ENCODE measurements at regions not wholly inside any gene's neighbourhood (a gene's known extent, or its start where the extent isn't known, plus 50 kb on each side); places are given as distances from the start of the nearest gene placed in this dataset.
"Not testable (repeated sequence)": the region's sequence is repeated elsewhere in the genome, so short reads cannot be mapped to it uniquely, and the experiment has no call there.

DNA sequence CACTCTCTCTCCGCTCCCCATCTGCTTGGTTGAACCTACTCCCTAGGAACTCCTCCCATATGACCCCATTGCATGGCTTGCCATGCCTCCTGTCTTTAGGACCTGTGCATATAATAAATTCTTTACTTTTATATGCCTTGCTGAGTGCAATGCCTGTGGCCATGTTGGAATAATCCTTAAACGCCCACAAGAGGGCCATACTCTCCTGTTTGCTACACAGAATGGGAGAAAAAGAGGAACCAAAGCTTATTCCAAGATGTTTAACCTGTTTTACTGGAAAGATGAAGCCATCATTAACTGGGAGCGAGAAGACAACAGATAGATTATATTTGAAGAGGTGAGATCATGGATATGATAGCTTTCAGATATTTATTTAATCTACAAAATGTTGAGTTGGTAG, 1097.8 kb downstream of the NAALADL2 start:
- no peak for DNase-seq (ENCODE audit: low spot score)

DNA sequence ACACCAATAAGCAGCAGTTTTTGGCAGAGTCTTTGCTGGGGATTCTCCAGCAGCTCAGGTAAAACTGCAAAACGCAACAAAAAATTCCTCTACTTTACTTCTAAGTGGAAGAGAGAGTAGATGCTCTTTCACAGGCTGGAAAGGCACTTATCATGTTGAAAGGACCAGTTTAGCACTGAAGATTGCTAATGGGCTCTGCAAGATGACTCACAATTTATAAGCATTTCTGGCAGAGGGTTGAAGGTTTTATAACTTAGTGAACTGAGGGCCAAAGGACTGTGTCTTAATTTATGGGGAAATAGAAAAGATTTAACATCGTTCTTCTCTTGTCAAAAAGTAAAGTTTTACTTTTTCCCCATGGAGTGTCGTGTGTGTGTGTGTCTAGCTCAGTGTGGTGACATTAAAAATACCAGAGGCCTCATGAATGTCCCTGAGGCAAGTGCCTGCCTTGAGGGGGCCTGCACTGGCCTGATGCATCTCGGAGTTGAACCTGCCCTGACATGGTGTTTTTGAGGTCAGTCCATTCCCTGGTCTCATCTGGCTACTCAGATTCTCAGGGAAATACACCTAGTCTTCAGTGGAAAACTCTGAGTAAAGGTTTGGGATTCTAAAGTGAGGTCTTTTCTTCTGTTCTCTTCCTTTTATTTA, 1092.0 kb downstream of the NAALADL2 start:
- DNase-seq (ENCODE audit: low spot score) = no peak

DNA sequence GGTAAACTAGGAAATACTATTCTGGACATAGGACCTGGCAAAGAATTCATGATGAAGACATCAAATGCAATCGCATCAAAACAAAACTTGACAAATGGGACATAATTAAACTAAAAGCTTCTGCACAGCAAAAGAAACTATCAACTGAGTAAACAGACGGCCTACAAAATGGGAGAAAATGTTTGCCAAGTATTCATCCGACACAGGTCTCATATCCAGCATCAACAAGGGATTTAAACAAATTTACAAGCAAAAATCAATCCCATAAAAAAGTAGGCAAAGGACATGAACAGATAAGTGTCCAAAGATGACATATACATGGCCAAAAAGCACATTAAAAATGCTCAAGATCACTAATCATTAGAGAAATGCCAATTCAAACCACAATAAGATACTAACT, 1088.9 kb downstream of the NAALADL2 start:
- no peak for DNase-seq (ENCODE audit: low spot score)

DNA sequence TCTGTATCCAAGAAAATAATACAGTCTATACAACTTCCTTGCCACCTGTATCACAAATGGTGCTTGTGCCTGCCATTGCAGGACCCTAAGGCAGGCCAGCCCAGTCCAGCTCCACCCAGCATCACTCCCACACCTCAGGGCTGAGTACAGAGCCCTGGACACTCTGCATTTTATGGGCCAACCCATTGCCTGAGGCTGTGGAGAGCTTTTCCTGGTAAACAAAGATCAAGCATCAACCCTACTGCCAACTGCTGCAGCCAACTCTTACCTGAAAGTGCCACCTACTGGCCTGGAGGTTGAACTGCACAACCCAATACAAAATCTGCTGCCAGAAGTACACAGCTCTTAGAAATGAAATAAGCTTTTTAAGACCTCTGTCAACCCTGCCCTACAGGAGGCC, 1082.2 kb downstream of the NAALADL2 start:
- no peak for DNase-seq (ENCODE audit: low spot score)

DNA sequence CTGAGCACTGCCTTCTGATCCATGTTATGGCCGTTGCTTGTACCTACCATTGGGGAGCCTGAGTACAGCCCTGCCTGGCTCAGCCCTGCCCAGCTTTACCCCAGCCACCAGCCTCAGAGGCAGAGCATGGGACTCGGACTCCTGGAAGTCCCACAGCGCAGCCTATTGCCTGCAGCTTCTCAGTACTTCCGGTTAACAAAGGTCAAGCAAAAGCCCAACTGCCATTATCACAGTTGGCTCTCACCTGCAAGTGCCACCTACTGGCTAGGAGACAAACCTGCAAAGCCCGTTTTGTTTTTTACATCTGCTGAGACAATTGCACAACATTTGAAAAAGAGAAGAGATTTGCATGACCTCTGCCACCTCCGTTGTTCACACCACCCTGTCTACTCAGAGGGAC, 1081.7 kb downstream of the NAALADL2 start:
- no peak for DNase-seq (ENCODE audit: low spot score)

DNA sequence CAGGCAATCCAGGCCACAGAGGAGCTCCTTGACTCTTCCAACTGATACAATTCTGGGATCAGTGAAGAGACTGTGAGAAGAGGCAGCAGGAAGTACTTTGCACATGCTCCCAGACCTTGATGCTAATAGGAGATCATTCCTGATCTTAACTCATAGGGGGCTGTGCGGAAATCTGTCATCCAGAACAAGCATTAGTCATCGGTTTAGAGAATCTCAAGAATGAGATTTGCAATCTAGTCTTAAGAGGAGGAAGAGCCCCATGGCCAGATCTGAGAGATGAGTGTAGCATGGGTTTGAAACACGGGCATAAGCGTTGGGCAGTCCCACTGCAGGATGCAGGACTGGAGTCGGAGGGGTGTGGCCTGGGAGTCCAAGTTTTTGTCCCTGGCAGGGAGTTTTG, 1081.1 kb downstream of the NAALADL2 start:
- no peak for DNase-seq (ENCODE audit: low spot score)

DNA sequence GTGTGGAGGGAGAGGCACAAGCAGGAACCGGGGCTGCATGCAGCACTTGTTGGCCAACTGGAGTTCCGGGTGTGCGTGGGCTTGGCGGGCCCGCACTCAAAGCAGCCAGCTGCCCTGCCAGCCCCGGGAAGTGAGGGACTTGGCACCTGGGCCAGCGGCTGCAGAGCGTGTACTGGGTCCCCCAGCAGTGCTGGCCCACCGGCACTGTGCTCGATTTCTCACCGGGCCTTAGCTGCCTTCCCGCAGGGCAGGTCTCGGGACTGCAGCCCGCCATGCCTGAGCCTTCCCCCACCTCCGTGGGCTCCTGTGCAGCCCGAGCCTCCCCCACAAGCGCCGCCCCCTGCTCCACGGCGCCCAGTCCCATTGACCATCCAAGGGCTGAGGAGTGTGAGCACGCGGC, 1078.2 kb downstream of the NAALADL2 start:
- not testable (repeated sequence) for DNase-seq (ENCODE audit: low spot score)

DNA sequence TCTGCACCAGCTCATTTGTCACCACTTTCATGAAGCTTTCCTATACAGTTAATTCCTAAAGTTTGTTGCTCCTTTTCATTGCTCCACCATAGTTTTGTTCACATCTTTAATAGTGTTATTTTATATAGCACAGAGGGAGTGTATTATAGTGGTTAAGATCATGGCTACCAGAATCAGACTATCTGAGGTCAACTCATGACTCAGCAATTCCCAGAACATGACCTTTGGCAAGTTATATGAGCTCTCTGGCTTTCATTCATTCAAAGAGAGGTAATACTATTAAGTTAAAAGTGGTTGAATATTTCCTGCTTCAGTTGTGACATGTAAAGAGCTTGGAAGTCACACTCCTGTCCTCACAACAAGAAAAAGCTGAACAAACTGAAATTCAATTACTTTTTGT, 1073.5 kb downstream of the NAALADL2 start:
- no peak for DNase-seq (ENCODE audit: low spot score)

DNA sequence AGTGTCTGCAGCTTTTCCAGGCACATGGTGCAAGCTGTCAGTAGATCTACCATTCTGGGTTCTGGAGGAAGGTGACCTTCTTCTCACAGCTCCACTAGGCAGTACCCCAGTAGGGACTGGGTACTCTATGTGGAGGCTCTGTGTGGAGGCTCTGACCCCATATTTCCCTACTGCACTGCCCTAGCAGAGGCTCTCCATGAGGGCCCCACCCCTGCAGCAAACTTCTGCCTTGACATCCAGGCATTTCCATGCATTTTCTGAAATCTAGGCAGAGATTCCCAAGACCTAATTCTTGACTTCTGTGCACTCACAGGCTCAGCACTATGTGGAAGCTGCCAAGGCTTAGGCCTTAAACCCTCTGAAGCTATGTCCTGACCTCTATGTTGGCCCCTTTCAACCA, 1060.0 kb downstream of the NAALADL2 start:
- no peak for DNase-seq (ENCODE audit: low spot score)

DNA sequence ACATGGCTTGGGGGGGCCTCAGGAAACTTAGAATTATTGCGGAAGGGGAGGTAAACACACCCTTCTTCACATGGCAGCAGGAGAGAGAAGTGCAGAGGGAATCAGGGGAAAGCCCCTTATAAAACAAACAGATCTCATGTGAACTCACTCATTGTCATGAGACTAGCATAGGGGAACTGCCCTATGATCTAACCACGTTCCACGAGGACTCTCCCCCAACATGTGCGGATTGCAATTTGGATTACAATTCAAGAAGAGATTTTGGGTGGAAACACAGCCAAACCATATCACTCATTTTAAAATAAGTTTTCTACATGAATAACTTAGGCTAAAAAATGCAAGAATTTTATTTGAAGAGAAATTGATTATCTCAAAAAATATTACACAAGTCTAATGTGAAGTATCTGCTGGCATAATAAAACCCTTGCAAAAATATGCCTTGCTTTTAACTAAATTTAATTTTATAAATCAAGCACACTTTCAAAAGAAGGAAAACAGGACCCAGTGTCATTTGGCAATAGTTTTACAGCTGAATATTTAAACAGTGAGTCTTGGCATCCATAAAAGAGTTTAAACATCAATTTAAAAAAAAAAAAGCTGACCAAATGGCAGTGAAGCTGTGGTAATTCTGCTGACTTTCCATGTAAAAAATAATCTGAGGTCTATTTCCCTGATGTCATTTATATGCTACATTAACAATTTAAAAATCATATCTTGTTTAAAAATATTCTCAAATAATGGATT, 1057.2 kb downstream of the NAALADL2 start:
- no peak for DNase-seq (ENCODE audit: low spot score)

DNA sequence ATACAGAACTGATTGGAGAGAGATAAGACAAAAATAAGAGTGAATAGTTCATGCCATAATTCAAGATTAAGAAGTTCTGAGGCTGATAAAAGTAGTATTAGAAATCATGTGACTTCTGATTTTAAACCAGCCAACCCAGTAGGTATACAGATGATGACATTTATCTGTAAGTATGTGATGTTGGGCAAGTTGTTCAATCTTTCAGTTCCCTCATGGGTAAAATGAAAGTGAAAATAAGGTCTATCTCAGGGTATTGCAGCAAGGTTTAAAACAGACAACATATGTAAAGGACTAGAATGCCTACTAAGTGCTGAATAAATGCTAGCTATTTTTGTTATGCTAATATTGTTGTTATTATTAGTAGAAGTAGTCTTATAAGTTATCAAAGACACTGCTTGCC, 1055.7 kb downstream of the NAALADL2 start:
- DNase-seq (ENCODE audit: low spot score) = no peak

DNA sequence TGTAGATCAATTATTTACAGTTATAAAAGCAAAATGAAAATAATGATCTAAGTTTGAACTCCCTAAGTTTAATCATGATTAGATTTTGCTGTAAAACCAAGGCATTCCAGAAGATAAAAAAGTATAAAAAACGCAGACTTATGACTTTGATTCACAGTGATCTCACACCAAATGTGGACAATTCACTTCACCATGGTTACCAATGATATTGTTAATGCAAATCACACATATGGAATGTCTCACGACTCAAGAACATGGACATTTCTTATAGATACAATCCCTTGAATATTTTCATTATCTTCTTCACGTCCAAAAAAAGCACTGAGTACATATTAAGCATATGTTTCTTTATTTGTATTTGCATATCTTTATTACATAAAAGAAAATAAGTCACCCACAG, 1054.2 kb downstream of the NAALADL2 start:
- DNase-seq (ENCODE audit: low spot score) = no peak

DNA sequence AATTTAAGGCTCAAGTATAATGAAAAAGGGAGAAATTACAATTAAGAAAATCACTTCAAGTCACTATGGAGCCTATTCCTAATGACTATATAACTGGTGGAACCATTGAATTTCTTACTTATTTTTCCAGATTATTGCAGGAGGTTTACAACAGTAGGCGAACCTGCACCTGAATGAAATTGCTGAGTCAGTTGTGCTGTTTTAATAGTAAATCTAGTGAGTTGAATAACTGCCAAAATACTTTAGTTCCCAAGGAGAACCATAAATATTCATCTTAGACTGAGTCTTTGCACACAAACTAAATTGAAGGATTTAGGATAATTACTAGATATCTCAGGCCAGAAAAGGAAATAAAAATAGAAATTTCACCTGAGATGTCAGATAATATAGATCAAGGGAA, 1052.8 kb downstream of the NAALADL2 start:
- DNase-seq (ENCODE audit: low spot score) = no peak

DNA sequence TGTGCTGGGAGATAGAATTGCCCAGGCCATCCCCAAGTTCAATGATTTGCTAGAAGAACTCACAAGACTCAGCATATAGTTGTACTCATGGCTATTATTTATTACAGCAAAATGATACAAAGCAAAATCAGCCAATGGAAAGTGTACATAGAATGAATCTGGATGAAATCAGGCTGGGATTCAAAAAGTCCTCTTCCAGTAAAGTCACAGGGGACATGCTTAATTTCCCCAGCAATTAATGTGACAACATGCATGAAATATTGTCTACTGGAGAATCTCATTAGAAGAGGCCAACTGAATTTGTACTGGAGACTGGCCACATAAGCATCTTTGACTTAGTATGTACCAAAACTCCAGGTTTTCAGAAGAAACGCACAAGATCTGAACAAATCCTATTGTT, 1043.1 kb downstream of the NAALADL2 start:
- no peak for DNase-seq (ENCODE audit: low spot score)

DNA sequence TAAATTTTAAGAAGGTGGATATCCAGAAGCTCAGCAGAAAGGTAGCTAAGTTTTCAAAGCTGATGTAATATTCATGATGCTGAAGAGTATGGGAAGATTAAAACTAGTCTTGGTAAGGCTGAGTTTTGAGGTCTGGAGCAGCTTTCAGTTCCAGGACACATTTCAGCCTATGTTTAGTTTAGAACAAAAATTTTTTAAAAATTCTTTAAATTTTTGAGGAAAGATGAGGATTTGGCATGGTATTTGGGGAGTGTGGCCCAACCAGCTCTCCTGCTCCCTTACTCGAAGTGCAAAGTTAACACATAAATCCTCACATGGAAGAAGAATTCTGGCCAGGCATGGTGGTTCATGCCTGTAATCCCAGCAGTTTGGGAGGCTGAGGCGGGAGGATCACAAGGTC, 1039.1 kb downstream of the NAALADL2 start:
- DNase-seq (ENCODE audit: low spot score) = no peak

DNA sequence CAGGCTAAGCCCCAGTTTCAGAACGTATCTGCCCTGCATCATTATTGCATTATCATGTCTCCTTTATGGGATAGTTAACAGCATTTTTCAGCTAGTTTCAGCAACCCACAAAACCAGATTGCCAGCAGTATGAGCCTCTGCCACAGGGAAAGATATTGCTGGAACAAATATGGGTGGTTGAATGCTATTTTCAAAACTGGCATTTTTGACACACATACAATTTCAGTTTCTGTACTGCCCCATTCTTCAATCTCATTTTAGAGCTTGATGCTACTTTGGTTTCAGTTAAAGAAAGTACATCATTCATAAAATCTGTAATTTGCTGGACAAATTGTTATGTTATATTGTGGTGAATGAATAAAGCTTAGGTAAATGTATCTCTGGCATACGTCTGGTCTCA, 1037.5 kb downstream of the NAALADL2 start:
- DNase-seq (ENCODE audit: low spot score) = no peak

DNA sequence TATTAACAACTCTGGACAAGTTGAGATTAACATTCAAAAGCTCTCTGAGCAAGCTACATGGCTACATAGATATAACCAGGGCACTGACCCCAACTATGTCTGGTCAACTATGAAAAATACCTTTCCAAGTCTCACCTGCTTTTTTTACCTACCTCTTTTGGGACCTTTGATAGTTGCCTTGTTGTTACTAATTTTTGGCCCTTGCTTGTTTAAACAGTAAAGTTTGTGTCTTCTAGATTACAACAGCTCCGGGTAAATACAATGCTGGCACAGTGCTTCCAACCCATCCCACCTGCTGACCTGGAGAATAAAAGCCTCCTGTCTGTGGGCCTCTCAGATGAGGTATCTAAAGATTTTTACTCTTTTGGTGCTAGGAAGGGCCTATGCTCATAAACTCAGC, 1036.6 kb downstream of the NAALADL2 start:
- DNase-seq (ENCODE audit: low spot score) = no peak

DNA sequence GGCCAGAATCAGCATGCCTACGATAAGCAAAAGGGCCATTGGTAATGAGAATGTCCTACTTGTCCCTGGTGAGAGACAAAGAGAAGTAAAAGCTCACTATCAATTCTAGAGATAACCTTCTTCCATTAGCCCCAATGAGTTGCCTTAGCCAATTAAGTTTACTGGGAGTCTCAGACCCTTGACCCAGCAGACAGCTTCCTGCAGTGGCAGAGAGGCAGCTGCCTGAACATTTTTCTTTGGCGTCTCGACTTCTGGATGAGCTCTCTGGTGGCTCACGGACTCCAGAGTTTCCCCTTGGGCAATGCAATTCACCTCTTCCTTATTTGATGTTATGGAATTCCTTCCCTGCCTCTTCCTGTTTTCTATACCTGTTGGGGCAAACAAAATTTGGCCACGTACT, 1034.4 kb downstream of the NAALADL2 start:
- DNase-seq (ENCODE audit: low spot score) = no peak

DNA sequence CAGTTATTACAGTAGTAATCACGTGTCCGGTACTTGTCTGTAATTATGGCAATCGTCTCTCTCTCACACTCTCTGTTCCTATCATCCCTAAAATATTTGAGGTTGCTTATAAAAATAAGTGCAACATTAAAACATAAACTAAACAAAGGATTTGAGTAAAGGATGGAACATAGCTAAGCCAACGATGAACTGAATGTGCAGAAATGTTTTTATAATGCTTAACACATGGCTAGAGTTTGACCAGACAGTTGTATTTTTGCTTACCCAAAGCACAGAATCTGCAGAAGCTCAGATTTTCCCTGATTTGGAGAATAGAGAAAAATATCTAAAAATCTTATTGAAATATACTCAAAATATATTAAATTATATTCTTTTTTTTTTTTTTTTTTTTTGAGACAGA, 1030.9 kb downstream of the NAALADL2 start:
- no peak for DNase-seq (ENCODE audit: low spot score)

DNA sequence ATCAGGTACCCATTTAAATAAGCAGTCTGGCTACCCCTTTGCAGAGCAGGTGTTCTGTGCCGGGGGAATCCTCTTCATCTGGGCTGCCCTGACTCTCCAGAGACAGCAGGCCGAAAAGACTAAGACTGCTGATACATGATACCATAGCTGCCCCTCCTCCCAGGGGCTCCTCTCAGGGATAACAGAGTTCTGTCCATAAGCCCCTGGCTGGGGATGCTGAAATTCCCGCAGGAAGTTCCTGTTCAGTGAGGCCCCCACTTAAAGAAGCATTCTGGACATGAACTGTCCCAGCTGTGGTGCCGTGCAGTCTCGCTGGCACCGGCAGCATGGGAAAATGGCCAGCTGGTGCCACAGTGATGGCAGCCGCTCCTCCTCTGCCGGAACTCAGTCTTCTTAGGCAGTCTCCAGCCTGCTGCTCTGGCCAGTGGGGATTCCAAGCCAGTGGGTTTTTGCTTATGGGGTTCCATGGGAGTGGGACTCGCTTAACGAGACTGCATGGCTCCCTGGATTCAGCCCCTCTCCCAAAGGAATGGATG, 1026.2 kb downstream of the NAALADL2 start:
- DNase-seq (ENCODE audit: low spot score) = no peak

DNA sequence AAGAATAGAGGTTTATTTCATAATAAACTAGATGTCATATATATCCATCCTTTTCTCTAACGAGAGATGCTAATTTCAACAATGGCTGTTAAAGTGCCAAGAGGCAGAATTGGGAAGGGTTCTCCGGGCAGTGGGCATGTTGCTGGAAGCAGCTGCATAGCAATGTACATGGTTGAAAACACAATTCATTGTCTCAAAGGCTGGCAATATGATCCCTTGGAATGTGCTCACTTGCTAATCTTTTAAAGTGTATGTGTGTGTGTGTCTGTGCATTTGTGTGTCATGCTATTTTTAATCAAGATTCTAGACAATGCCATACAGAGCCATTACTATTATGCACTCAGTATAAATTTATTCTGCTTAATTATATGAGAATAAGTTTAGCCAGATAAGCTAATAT, 1020.3 kb downstream of the NAALADL2 start:
- DNase-seq (ENCODE audit: low spot score) = no peak

DNA sequence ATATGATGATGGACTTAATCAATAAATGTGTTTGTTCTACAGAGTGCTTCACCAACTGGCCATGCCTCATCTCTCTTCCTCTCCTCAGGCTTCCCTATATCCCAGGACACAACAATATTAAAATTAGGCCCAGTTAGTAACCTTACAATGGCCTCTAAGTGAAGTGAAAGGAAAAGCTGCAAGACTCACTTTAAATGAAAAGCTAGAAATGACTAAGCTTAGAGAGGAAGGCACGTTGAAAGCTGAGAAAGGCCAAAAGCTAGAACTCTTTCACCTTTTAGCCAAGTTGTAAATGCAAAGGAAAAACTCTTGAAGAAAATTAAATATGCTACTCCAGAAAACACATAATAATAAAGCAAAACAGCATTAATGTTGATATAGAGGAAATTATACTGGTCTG, 1010.3 kb downstream of the NAALADL2 start:
- DNase-seq (ENCODE audit: low spot score) = no peak

DNA sequence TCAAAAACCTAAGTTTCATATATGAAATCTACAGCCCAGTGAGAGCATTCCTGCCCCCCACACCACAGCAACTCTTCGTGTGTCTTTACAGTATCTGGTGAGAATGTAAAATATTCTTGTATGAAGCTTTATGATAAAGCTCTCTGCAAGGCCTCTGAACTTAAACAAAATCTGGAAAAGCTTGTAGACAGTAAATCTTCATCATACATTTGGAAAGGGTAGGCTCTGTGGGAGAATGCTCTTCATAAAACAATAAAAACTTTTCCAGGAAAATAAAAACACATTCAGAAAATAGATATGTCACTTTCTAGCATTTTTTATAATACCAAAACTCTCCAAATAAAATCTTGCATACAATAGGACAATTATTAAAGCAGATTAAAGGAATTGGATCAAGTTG, 1009.5 kb downstream of the NAALADL2 start:
- no peak for DNase-seq (ENCODE audit: low spot score)

DNA sequence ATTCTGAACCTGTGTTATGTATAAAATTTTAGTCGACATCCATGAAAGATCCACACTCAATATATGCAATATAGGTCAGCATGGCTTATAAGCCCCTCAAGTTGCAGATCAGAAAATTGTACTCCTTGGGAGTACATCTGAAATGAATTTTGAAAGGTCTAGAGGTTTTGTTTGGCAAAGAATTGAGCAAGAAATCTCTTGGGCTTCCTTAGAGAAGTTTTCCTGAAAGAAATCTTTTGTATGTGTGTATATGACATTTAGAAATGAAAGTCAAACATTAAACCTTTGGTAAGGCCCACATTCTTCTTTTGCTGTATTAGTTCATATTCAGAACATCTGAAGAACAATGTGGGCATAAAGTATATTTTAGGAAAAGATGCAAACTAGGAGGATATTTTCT, 1006.6 kb downstream of the NAALADL2 start:
- no peak for DNase-seq (ENCODE audit: low spot score)
